ENCODE measurements at regions not wholly inside any gene's neighbourhood (a gene's known extent, or its start where the extent isn't known, plus 50 kb on each side); places are given as distances from the start of the nearest gene placed in this dataset.

GRCh38 chr11:119486016-119486415, 63.0 kb upstream of the THY1 start:
- DNase-seq (ENCODE audit: insufficient read length, low spot score, missing footprints), result no peak
- peaks cover 36% of the 10 kb centered on the region for H3K27me3 ChIP-seq (ENCODE audit: insufficient read depth, low read length)
- H3K27ac ChIP-seq (ENCODE audit: low read depth, low read length), result no peak overlapping the region

GRCh38 chr11:119484741-119485605, 62.0 kb upstream of the THY1 start:
- H4K20me1 ChIP-seq (ENCODE audit: insufficient read depth, low read length), result peaks cover 4% of the 10 kb centered on the region
- H3K36me3 ChIP-seq (ENCODE audit: insufficient read depth, low read length), result no peaks in the 10 kb centered on the region
- no peak for TF ChIP-seq CTCF (IDR thresholded peaks at IDR 0.05; ENCODE audit: extremely low read depth, low read depth, low read length)
- peaks cover 42% of the 10 kb centered on the region for H3K27me3 ChIP-seq (ENCODE audit: insufficient read depth, low read length)
- no peak overlapping the region for H3K27ac ChIP-seq (ENCODE audit: low read depth, low read length)
- peaks cover 6% of the 10 kb centered on the region for H3K4me1 ChIP-seq (ENCODE audit: insufficient read depth, low read length)
- H3K4me3 ChIP-seq (ENCODE audit: insufficient read depth, low read length), result no peak overlapping the region
- H3K4me2 ChIP-seq (ENCODE audit: insufficient read depth, low read length), result no peak overlapping the region
- no peaks in the 10 kb centered on the region for H3K9me3 ChIP-seq (ENCODE audit: low read depth, low read length)
- DNase-seq (ENCODE audit: insufficient read length, low spot score, missing footprints), result no peak
- no peak overlapping the region for H2AFZ ChIP-seq (ENCODE audit: low read length)
- no peaks in the 10 kb centered on the region for H3K79me2 ChIP-seq (ENCODE audit: insufficient read depth, low read length)

More at GRCh38 chr11:119486016-119486415, 63.0 kb upstream of the THY1 start:
- Histone ChIP-seq H3K79me2 (ENCODE audit: insufficient read depth, low read length) (no peaks in the 10 kb centered on the region), H3K36me3 (ENCODE audit: insufficient read depth, low read length) (no peaks in the 10 kb centered on the region), H2AFZ (ENCODE audit: low read length) (no peak overlapping the region), H3K4me2 (ENCODE audit: insufficient read depth, low read length) (no peak overlapping the region), H3K4me1 (ENCODE audit: insufficient read depth, low read length) (peaks cover 1% of the 10 kb centered on the region), H3K4me3 (ENCODE audit: insufficient read depth, low read length) (no peak overlapping the region), H4K20me1 (ENCODE audit: insufficient read depth, low read length) (peaks cover 4% of the 10 kb centered on the region), H3K9me3 (ENCODE audit: low read depth, low read length) (no peaks in the 10 kb centered on the region)
- no peak for TF ChIP-seq CTCF (IDR thresholded peaks at IDR 0.05; ENCODE audit: extremely low read depth, low read depth, low read length)

- no peak overlapping the region for H3K4me3 ChIP-seq (ENCODE audit: insufficient read depth, low read length)
- no peak for TF ChIP-seq CTCF (IDR thresholded peaks at IDR 0.05; ENCODE audit: extremely low read depth, low read depth, low read length)
- peaks cover 49% of the 10 kb centered on the region for H3K27me3 ChIP-seq (ENCODE audit: insufficient read depth, low read length)
- H2AFZ ChIP-seq (ENCODE audit: low read length), result no peak overlapping the region
- no peak for DNase-seq (ENCODE audit: insufficient read length, low spot score, missing footprints)
- peaks cover 4% of the 10 kb centered on the region for H4K20me1 ChIP-seq (ENCODE audit: insufficient read depth, low read length)
- no peaks in the 10 kb centered on the region for H3K9me3 ChIP-seq (ENCODE audit: low read depth, low read length)
- H3K4me2 ChIP-seq (ENCODE audit: insufficient read depth, low read length), result no peak overlapping the region
- no peaks in the 10 kb centered on the region for H3K79me2 ChIP-seq (ENCODE audit: insufficient read depth, low read length)
- no peaks in the 10 kb centered on the region for H3K36me3 ChIP-seq (ENCODE audit: insufficient read depth, low read length)
- no peak overlapping the region for H3K27ac ChIP-seq (ENCODE audit: low read depth, low read length)
- peaks cover 6% of the 10 kb centered on the region for H3K4me1 ChIP-seq (ENCODE audit: insufficient read depth, low read length)
Observed at GRCh38 chr11:119483881-119484371, 61.0 kb upstream of the THY1 start.

GRCh38 chr11:119483341-119483880, 60.4 kb upstream of the THY1 start:
- Histone ChIP-seq H3K27me3 (ENCODE audit: insufficient read depth, low read length) (peaks cover 49% of the 10 kb centered on the region), H3K4me1 (ENCODE audit: insufficient read depth, low read length) (peaks cover 6% of the 10 kb centered on the region), H3K36me3 (ENCODE audit: insufficient read depth, low read length) (no peaks in the 10 kb centered on the region), H3K79me2 (ENCODE audit: insufficient read depth, low read length) (no peaks in the 10 kb centered on the region), H3K9me3 (ENCODE audit: low read depth, low read length) (no peaks in the 10 kb centered on the region), H3K4me2 (ENCODE audit: insufficient read depth, low read length) (no peak overlapping the region), H2AFZ (ENCODE audit: low read length) (no peak overlapping the region), H3K4me3 (ENCODE audit: insufficient read depth, low read length) (no peak overlapping the region), H4K20me1 (ENCODE audit: insufficient read depth, low read length) (peaks cover 4% of the 10 kb centered on the region), H3K27ac (ENCODE audit: low read depth, low read length) (no peak overlapping the region)
- no peak for DNase-seq (ENCODE audit: insufficient read length, low spot score, missing footprints)
- TF ChIP-seq CTCF (IDR thresholded peaks at IDR 0.05; ENCODE audit: extremely low read depth, low read depth, low read length), result no peak

Data from osteoblast (primary cell).